ENCODE measurements at regions not wholly inside any gene's neighbourhood (a gene's known extent, or its start where the extent isn't known, plus 50 kb on each side); places are given as distances from the start of the nearest gene placed in this dataset.
"Not testable (repeated sequence)": the region's sequence is repeated elsewhere in the genome, so short reads cannot be mapped to it uniquely, and the experiment has no call there.

DNA sequence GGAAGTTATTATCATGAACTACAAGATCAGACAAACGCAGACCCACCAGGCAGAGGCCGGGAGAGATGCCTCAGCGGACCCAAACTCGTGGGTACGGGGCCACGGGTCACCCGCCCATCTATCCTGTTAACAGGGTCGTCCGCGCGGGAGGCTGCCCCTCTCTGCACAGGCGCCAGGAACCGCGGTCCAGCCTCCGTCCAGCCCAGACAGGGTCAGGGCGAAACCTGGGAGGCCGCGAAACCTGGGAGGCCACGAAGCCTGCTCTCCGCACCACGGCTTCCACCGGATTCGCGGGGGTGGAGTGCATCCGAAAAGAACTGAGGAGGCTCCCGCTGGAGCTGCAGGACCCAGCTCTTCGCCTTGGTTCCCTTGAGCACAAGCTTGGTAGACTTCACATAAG lies 1760.7 kb upstream of the DEFB115 start:
- TF ChIP-seq POLR2A (IDR thresholded peaks at IDR 0.05): not testable (repeated sequence)
- TF ChIP-seq, protein P1, sequence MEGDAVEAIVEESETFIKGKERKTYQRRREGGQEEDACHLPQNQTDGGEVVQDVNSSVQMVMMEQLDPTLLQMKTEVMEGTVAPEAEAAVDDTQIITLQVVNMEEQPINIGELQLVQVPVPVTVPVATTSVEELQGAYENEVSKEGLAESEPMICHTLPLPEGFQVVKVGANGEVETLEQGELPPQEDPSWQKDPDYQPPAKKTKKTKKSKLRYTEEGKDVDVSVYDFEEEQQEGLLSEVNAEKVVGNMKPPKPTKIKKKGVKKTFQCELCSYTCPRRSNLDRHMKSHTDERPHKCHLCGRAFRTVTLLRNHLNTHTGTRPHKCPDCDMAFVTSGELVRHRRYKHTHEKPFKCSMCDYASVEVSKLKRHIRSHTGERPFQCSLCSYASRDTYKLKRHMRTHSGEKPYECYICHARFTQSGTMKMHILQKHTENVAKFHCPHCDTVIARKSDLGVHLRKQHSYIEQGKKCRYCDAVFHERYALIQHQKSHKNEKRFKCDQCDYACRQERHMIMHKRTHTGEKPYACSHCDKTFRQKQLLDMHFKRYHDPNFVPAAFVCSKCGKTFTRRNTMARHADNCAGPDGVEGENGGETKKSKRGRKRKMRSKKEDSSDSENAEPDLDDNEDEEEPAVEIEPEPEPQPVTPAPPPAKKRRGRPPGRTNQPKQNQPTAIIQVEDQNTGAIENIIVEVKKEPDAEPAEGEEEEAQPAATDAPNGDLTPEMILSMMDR (IDR thresholded peaks at IDR 0.05): not testable (repeated sequence)
